ENCODE measurements at regions not wholly inside any gene's neighbourhood (a gene's known extent, or its start where the extent isn't known, plus 50 kb on each side); places are given as distances from the start of the nearest gene placed in this dataset.

- Histone ChIP-seq H3K9me2 (no peaks in the 10 kb centered on the region), H3K4me3 (ENCODE audit: low read depth in 2 of 2, low read length in 1 of 2) (no peak overlapping the region; a peak in 1 of 4 replicates), H3F3A (replicated peaks; ENCODE audit: insufficient read depth) (no peaks in the 10 kb centered on the region), H3K27ac (ENCODE audit: low read depth in 2 of 2, low read length in 1 of 2) (no peak overlapping the region), H2AFZ (ENCODE audit: low read depth) (no peak overlapping the region), H3K27me3 (ENCODE audit: insufficient read depth) (no peaks in the 10 kb centered on the region), H3K4me1 (ENCODE audit: control insufficient read depth in 1 of 2, insufficient read depth in 2 of 2, low read depth in 1 of 2, low read length in 1 of 2) (no peaks in the 10 kb centered on the region), H3K9me3 (no peaks in the 10 kb centered on the region), H3K9ac (no peak overlapping the region), H3K36me3 (replicated peaks in 1 of 2; ENCODE audit: control insufficient read depth in 1 of 2, insufficient read depth in 2 of 2, low read length in 1 of 2) (no peaks in the 10 kb centered on the region), H3K4me2 (no peak overlapping the region), H4K20me1 (ENCODE audit: insufficient read depth) (no peaks in the 10 kb centered on the region), H3K79me2 (ENCODE audit: insufficient read depth) (no peaks in the 10 kb centered on the region)
- DNase-seq, result no peak
- 7% methylated on average over 2 of the region's 2 CpGs for WGBS (ENCODE audit: low lambda C conversion rate)
- CTCF ChIA-PET, result interaction anchor here (0.9 kb wide), 1 partner anchor 26 kb away, joined by 3 read pairs; no protein-coding TSS in a partner anchor
- TF ChIP-seq MAX (IDR thresholded peaks at IDR 0.05; ENCODE audit: low read depth), result no peak
- TF ChIP-seq TAF1 (IDR thresholded peaks at IDR 0.05; ENCODE audit: borderline replicate concordance, low read depth, low read length), result no peak
- no peak for TF ChIP-seq CTCF (IDR thresholded peaks at IDR 0.05)
- no peak for TF ChIP-seq TEAD4 (IDR thresholded peaks at IDR 0.05; ENCODE audit: borderline replicate concordance, insufficient read depth)
- POLR2A ChIA-PET, result no interaction called here
Measured at GRCh38 chr12:82124711-82125380, 233.3 kb downstream of the CCDC59 start.

- no peak for DNase-seq
- no peaks in the 10 kb centered on the region for H3K9me2 ChIP-seq
- H3K4me1 ChIP-seq (ENCODE audit: control insufficient read depth in 1 of 2, insufficient read depth in 2 of 2, low read depth in 1 of 2, low read length in 1 of 2), result no peaks in the 10 kb centered on the region
- no peak for TF ChIP-seq GABPA (IDR thresholded peaks at IDR 0.05; ENCODE audit: low read depth)
- TF ChIP-seq IRF3 (IDR thresholded peaks at IDR 0.05; ENCODE audit: low read depth, low read length), result no peak
- no peak for TF ChIP-seq REST (IDR thresholded peaks at IDR 0.05; ENCODE audit: low read depth, low read length)
- TF ChIP-seq NFIC (IDR thresholded peaks at IDR 0.05; ENCODE audit: borderline replicate concordance), result no peak
- no peak for TF ChIP-seq RFX5 (IDR thresholded peaks at IDR 0.05; ENCODE audit: low read length)
- TF ChIP-seq MXI1 (IDR thresholded peaks at IDR 0.05; ENCODE audit: low read depth, low read length), result no peak
- no peak for TF ChIP-seq TAF1 (IDR thresholded peaks at IDR 0.05; ENCODE audit: borderline replicate concordance, low read depth, low read length)
- no peak for TF ChIP-seq EP300 (IDR thresholded peaks at IDR 0.05; ENCODE audit: borderline replicate concordance in 1 of 2, low read depth in 1 of 2, low read length in 1 of 2)
- TF ChIP-seq TCF12 (IDR thresholded peaks at IDR 0.05), result no peak
- TF ChIP-seq RAD21 (IDR thresholded peaks at IDR 0.05; ENCODE audit: low read length), result no peak
- no peak for TF ChIP-seq MAX (IDR thresholded peaks at IDR 0.05; ENCODE audit: low read depth)
- no peak for TF ChIP-seq MEF2A (IDR thresholded peaks at IDR 0.05; ENCODE audit: borderline replicate concordance, low read depth)
- no peak for TF ChIP-seq RXRA (IDR thresholded peaks at IDR 0.05; ENCODE audit: borderline replicate concordance, low read depth)
- no peak for TF ChIP-seq RCOR1 (IDR thresholded peaks at IDR 0.05; ENCODE audit: low read length)
- TF ChIP-seq ELF1 (IDR thresholded peaks at IDR 0.05), result no peak
- H3K36me3 ChIP-seq (replicated peaks in 1 of 2; ENCODE audit: control insufficient read depth in 1 of 2, insufficient read depth in 2 of 2, low read length in 1 of 2), result no peaks in the 10 kb centered on the region
- no peak overlapping the region for H3K9ac ChIP-seq
- H3K27me3 ChIP-seq (ENCODE audit: insufficient read depth), result no peaks in the 10 kb centered on the region
- no peaks in the 10 kb centered on the region for H3F3A ChIP-seq (replicated peaks; ENCODE audit: insufficient read depth)
- ChIA-PET POLR2A (no interaction called here), CTCF (interaction anchor here (1.4 kb wide), 1 partner anchor 362 kb away, joined by 3 read pairs; no protein-coding TSS in a partner anchor)
- no peaks in the 10 kb centered on the region for H3K9me3 ChIP-seq
- H3K79me2 ChIP-seq (ENCODE audit: insufficient read depth), result no peaks in the 10 kb centered on the region
- no peak overlapping the region for H2AFZ ChIP-seq (ENCODE audit: low read depth)
- no peaks in the 10 kb centered on the region for H4K20me1 ChIP-seq (ENCODE audit: insufficient read depth)
- H3K4me3 ChIP-seq (ENCODE audit: low read depth in 2 of 2, low read length in 1 of 2), result no peak overlapping the region
- no peak overlapping the region for H3K4me2 ChIP-seq
- no peak overlapping the region for H3K27ac ChIP-seq (ENCODE audit: low read depth in 2 of 2, low read length in 1 of 2)
Measured at GRCh38 chr12:82121545-82121944, 236.6 kb downstream of the CCDC59 start.
